DOHH2 (cell line): ENCODE measurements at regions not wholly inside any gene's neighbourhood (a gene's known extent, or its start where the extent isn't known, plus 50 kb on each side); places are given as distances from the start of the nearest gene placed in this dataset.

Experiments used
- H3F3A ChIP-seq: fragments of 200-600 bp; sonication (generic), shearing (Covaris generic); 2 replicates; pipeline ENCODE4 v1.6.0; 2016; ENCODE audit warnings: antibody characterized with exemption, mild to moderate bottlenecking; ENCODE audit not compliant: control insufficient read depth, insufficient read depth
- H3K27ac ChIP-seq: fragments of 200-600 bp; sonication (generic); 2 replicates; pipeline ENCODE4 v1.5.1; 2014; ENCODE audit warnings: low read depth, mild to moderate bottlenecking, low read length, moderate library complexity
- H3K27me3 ChIP-seq: fragments of 200-600 bp; sonication (generic); 2 replicates; pipeline ENCODE4 v1.6.1; 2014; ENCODE audit warnings: mild to moderate bottlenecking, low read length, mixed read lengths; ENCODE audit not compliant: control insufficient read depth
- H3K36me3 ChIP-seq: fragments of 200-600 bp; sonication (generic); 2 replicates; pipeline ENCODE4 v1.6.1; 2014; ENCODE audit warnings: mild to moderate bottlenecking, low read length, moderate library complexity, mixed read lengths; ENCODE audit not compliant: control insufficient read depth
- H3K4me1 ChIP-seq: fragments of 200-600 bp; sonication (generic); 2 replicates; pipeline ENCODE4 v1.6.1; 2014; ENCODE audit warnings: mild to moderate bottlenecking, low read length, mixed read lengths; ENCODE audit not compliant: control insufficient read depth
- H3K4me2 ChIP-seq: fragments of 200-600 bp; sonication (generic); 2 replicates; pipeline ENCODE4 v1.6.0; 2014; ENCODE audit warnings: mild to moderate bottlenecking, low read length, moderate library complexity
- H3K4me3 ChIP-seq: fragments of 200-600 bp; sonication (generic); 2 replicates; pipeline ENCODE4 v1.5.1; 2014; ENCODE audit warnings: mild to moderate bottlenecking, low read length, mixed read lengths
- H3K79me2 ChIP-seq: fragments of 200-600 bp; sonication (generic); 2 replicates; pipeline ENCODE4 v1.6.1; 2014; ENCODE audit warnings: mild to moderate bottlenecking, low read length, mixed read lengths; ENCODE audit not compliant: control insufficient read depth
- H3K9me2 ChIP-seq: fragments of 200-600 bp; sonication (generic); replicated peaks from 2 replicates; pipeline ENCODE4 v1.6.1; 2014; ENCODE audit warnings: mild to moderate bottlenecking, low read length, mixed read lengths; ENCODE audit not compliant: control insufficient read depth
- H3K9me3 ChIP-seq: fragments of 200-600 bp; sonication (generic); 2 replicates; pipeline ENCODE4 v1.6.1; 2014; ENCODE audit warnings: antibody characterized with exemption, low read length, mixed read lengths; ENCODE audit not compliant: control insufficient read depth, insufficient read depth
- H4K20me1 ChIP-seq: fragments of 200-600 bp; sonication (generic); 2 replicates; pipeline ENCODE4 v1.6.0; 2014; ENCODE audit warnings: low read depth, mild to moderate bottlenecking, antibody characterized with exemption, low read length, moderate library complexity; ENCODE audit not compliant: control insufficient read depth, insufficient read depth
- EZH2phosphoT487 ChIP-seq: fragments of 200-600 bp; sonication (generic); IDR thresholded peaks from 2 replicates; pipeline ENCODE4 v1.6.1; 2017; ENCODE audit warnings: borderline replicate concordance, mild to moderate bottlenecking, antibody characterized with exemption, low read length, moderate library complexity, mixed read lengths
- TF ChIP-seq, protein P1 (sequence below): fragments of 200-600 bp; sonication (generic); IDR thresholded peaks from one replicate; pipeline ENCODE4 v1.5.1; 2014; ENCODE audit warnings: antibody characterized with exemption, mild to moderate bottlenecking, low read depth, low read length; ENCODE audit not compliant: poor library complexity, severe bottlenecking

DNA sequence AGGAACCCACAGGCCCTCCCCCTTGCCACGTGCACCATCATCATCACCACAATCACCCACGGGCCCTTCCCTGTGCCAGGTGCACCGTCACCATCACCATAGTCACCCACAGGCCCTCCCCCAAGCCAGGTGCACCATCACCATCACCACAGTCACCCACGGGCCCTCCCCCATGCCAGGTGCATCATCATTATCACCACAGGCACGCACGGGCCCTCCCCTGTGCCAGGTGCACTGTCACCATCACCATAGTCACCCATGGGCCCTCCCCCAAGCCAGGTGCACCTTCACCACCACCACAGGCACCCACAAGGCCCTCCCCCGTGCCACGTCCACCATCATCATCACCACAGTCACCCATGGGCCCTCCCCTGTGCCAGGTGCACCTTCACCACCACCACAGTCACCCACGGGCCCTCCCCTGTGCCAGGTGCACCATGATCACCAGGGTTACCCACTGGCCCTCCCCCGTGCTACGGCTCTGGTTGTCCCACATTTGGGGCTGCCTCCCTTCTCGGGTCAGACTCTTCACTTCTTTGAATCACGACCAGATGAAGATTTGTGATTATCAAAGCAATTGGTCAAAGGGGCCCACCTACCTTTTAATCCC lies 69.1 kb upstream of the OLFM1 start:
- no peaks in the 10 kb centered on the region for H3K36me3 ChIP-seq
- no peaks in the 10 kb centered on the region for H3K9me3 ChIP-seq
- H4K20me1 ChIP-seq, result no peaks in the 10 kb centered on the region
- TF ChIP-seq, protein P1, sequence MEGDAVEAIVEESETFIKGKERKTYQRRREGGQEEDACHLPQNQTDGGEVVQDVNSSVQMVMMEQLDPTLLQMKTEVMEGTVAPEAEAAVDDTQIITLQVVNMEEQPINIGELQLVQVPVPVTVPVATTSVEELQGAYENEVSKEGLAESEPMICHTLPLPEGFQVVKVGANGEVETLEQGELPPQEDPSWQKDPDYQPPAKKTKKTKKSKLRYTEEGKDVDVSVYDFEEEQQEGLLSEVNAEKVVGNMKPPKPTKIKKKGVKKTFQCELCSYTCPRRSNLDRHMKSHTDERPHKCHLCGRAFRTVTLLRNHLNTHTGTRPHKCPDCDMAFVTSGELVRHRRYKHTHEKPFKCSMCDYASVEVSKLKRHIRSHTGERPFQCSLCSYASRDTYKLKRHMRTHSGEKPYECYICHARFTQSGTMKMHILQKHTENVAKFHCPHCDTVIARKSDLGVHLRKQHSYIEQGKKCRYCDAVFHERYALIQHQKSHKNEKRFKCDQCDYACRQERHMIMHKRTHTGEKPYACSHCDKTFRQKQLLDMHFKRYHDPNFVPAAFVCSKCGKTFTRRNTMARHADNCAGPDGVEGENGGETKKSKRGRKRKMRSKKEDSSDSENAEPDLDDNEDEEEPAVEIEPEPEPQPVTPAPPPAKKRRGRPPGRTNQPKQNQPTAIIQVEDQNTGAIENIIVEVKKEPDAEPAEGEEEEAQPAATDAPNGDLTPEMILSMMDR, result no peak
- no peak for TF ChIP-seq EZH2phosphoT487
- H3F3A ChIP-seq, result no peaks in the 10 kb centered on the region
- no peaks in the 10 kb centered on the region for H3K79me2 ChIP-seq
- H3K4me1 ChIP-seq, result no peaks in the 10 kb centered on the region
- no peaks in the 10 kb centered on the region for H3K9me2 ChIP-seq
- no peak overlapping the region for H3K4me3 ChIP-seq
- H3K27me3 ChIP-seq, result no peaks in the 10 kb centered on the region
- H3K27ac ChIP-seq, result no peak overlapping the region
- H3K4me2 ChIP-seq, result no peak overlapping the region

DNA sequence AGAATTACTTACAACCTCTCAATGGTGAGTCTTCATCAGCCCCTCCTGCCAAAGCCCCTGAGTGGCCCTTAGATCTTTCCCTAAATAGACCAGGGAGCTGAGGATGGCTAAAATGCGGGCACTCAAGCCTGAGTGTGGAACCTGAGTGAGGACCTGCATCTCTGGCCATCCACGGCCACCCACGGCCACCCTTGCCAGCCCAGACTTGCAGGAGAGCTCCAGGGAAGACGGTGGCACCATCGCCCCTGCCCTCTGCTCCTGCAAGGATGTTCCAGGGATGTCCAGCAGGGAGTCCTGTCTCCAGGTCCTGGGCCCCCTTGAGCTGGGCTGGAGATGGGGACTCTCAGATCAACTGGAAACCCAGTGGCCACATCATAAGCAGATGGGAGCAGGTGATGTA lies 68.2 kb upstream of the OLFM1 start:
- H3K36me3 ChIP-seq, result no peaks in the 10 kb centered on the region
- H3K4me2 ChIP-seq, result no peak overlapping the region
- no peak overlapping the region for H3K27ac ChIP-seq
- H3F3A ChIP-seq, result no peaks in the 10 kb centered on the region
- H4K20me1 ChIP-seq, result no peaks in the 10 kb centered on the region
- no peaks in the 10 kb centered on the region for H3K9me2 ChIP-seq
- H3K9me3 ChIP-seq, result no peaks in the 10 kb centered on the region
- H3K27me3 ChIP-seq, result no peaks in the 10 kb centered on the region
- H3K4me3 ChIP-seq, result no peak overlapping the region
- H3K4me1 ChIP-seq, result no peaks in the 10 kb centered on the region
- no peak for TF ChIP-seq EZH2phosphoT487
- TF ChIP-seq, protein P1, result no peak
- H3K79me2 ChIP-seq, result no peaks in the 10 kb centered on the region

DNA sequence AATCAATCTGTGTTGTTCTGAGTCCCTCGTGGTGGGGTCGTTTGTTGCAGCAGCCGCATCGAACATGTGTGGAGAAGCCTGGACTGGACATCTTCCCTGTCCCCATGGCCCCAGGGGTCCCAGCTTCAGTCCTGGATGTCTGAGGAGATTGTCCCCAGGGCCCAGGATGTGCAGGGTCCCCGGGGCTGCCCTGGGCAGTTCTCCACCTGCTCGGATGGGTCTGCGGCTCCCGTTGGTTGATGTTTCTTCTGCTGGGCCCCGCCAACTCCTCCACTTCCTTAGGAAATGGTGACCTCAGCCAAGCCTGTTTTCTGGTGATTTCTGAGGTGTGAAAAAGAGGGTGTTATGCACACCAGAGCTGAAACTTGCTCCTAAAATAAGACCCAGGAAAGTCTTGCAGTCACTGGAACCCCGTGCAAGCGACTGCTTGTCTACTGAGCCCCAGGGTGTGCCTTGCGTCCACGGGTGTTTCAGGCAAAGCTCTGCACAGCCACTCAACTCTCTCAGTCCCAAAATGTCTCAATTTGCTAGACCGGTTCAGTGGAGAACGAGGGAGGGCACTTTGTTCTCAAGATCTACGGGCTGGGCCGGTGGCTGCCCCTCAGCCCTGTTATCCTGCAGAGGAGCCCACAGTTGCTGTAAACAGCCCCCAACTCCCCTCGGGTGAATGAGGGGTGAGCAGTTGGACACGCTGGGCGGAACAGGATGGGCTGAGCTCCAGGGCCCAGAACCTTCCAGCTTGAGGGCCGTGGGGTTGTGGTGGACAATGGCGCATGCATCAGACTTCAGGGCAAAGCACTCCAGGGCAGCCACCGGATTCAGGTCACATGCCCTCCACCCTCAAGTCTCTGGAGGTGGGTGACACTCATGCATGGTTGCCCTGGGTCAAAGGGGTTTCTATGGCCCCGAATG lies 66.7 kb upstream of the OLFM1 start:
- H3F3A ChIP-seq, result no peaks in the 10 kb centered on the region
- no peak overlapping the region for H3K4me3 ChIP-seq
- H3K9me2 ChIP-seq, result no peaks in the 10 kb centered on the region
- H3K27me3 ChIP-seq, result no peaks in the 10 kb centered on the region
- H3K4me2 ChIP-seq, result no peak overlapping the region
- H3K9me3 ChIP-seq, result no peaks in the 10 kb centered on the region
- H3K79me2 ChIP-seq, result no peaks in the 10 kb centered on the region
- H3K4me1 ChIP-seq, result no peaks in the 10 kb centered on the region
- H4K20me1 ChIP-seq, result no peaks in the 10 kb centered on the region
- H3K27ac ChIP-seq, result no peak overlapping the region
- H3K36me3 ChIP-seq, result no peaks in the 10 kb centered on the region
- TF ChIP-seq, protein P1, result no peak
- no peak for TF ChIP-seq EZH2phosphoT487
